Fibroblast of lung (primary cell): ENCODE measurements at regions not wholly inside any gene's neighbourhood (a gene's known extent, or its start where the extent isn't known, plus 50 kb on each side); places are given as distances from the start of the nearest gene placed in this dataset.
A peak's percentile ranks its signal among the peaks of the same experiment; 100 is the strongest.

Experiments used
- DNase-seq, 2 donors: peaks; one replicate each; pipeline versions ENCODE4 v3.0.0 to v3.0.0-alpha.2; 2010; ENCODE audit warnings: low read depth in 2 of 2
- H2AFZ ChIP-seq: 2 replicates; pipeline ENCODE4 v1.5.1; 2012; ENCODE audit warnings: low read length, control low read depth, inconsistent platforms
- H3K27ac ChIP-seq: 2 replicates; pipeline ENCODE4 v1.5.1; 2011; ENCODE audit warnings: low read length, control low read depth; ENCODE audit not compliant: insufficient read depth
- H3K27me3 ChIP-seq: 2 replicates; pipeline ENCODE4 v1.5.1; 2011; ENCODE audit warnings: mild to moderate bottlenecking, low read length; ENCODE audit not compliant: control insufficient read depth, insufficient read depth
- H3K36me3 ChIP-seq: 2 replicates; pipeline ENCODE4 v1.5.1; 2011; ENCODE audit warnings: low read length; ENCODE audit not compliant: control insufficient read depth, insufficient read depth
- H3K4me1 ChIP-seq: 2 replicates; pipeline ENCODE4 v1.5.1; 2011; ENCODE audit warnings: low read length; ENCODE audit not compliant: control insufficient read depth, insufficient read depth; ENCODE audit errors: extremely low read depth
- H3K4me2 ChIP-seq: 2 replicates; pipeline ENCODE4 v1.5.1; 2011; ENCODE audit warnings: low read length, control low read depth; ENCODE audit not compliant: insufficient read depth; ENCODE audit errors: extremely low read depth
- H3K4me3 ChIP-seq, 4 experiments: fragments of 200-600 bp in 1 of 4; sonication (generic) in 1 of 4; replicated peaks in 1 of 4; 2 replicates each; pipeline ENCODE4 v1.5.1; 2011 to 2016; ENCODE audit warnings: low read length in 4 of 4, low read depth in 3 of 4, mild to moderate bottlenecking in 3 of 4, control low read depth in 2 of 4, inconsistent platforms in 1 of 4, mixed read lengths in 1 of 4; ENCODE audit not compliant: insufficient read depth in 1 of 4; ENCODE audit errors: control extremely low read depth in 1 of 4
- H3K79me2 ChIP-seq: 2 replicates; pipeline ENCODE4 v1.5.1; 2012; ENCODE audit warnings: mild to moderate bottlenecking, low read length, inconsistent platforms; ENCODE audit not compliant: control insufficient read depth, insufficient read depth
- H3K9ac ChIP-seq: 2 replicates; pipeline ENCODE4 v1.5.1; 2011; ENCODE audit warnings: mild to moderate bottlenecking, low read length, control low read depth; ENCODE audit not compliant: insufficient read depth
- H3K9me3 ChIP-seq: 2 replicates; pipeline ENCODE4 v1.5.1; 2012; ENCODE audit warnings: low read depth, low read length; ENCODE audit not compliant: control insufficient read depth, insufficient read depth
- H4K20me1 ChIP-seq: 2 replicates; pipeline ENCODE4 v1.5.1; 2011; ENCODE audit warnings: low read length; ENCODE audit not compliant: control insufficient read depth, insufficient read depth; ENCODE audit errors: extremely low read depth
- EZH2 ChIP-seq: IDR thresholded peaks from 2 replicates; pipeline ENCODE4 v1.5.1; 2012; ENCODE audit warnings: low read length, control low read depth, mild to moderate bottlenecking; ENCODE audit errors: missing control alignments
- TF ChIP-seq, protein P1 (sequence below), 2 donors: IDR thresholded peaks in 1 of 2; conservative IDR thresholded peaks in 1 of 2; 1 replicate in 1 of 2; 2 replicates in 1 of 2; pipeline ENCODE4 v1.5.1; 2011 to 2012; ENCODE audit warnings: low read length in 2 of 2, control low read depth in 1 of 2, inconsistent platforms in 1 of 2, low read depth in 1 of 2, mild to moderate bottlenecking in 1 of 2

DNA sequence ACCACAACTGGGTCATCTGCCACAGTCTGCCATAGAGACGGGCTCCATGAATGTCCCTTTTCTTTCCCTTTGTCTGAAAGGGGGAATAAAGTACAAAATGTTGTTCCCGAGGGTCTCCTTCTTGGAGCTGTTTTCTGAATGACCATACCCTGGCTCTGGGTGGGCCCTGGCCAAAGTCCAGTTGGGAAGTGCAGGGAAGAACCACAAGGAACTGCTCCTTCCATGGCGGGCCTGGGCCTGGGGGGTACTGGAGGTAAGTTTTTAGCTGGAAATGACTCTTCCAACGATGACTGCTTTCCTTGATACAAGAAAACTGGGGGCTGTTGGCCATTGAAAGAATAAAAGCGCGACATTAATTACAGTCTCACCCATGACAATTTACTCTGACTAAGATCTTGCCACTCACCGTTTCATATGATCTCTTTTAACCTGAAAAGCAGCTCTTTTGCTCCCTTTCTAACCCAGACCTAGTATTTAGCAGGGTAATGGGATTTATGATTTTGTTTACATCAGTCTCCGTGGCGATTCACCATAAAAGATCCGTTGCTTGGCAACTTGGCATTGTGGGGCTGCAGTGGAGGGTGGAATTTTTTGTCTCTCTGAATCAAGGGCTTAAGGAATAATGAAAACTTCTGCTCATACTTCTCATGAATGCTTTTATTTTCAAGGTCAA is 89.2 kb upstream of the PTCH1 start:
- TF ChIP-seq EZH2 = no peak
- TF ChIP-seq, protein P1, sequence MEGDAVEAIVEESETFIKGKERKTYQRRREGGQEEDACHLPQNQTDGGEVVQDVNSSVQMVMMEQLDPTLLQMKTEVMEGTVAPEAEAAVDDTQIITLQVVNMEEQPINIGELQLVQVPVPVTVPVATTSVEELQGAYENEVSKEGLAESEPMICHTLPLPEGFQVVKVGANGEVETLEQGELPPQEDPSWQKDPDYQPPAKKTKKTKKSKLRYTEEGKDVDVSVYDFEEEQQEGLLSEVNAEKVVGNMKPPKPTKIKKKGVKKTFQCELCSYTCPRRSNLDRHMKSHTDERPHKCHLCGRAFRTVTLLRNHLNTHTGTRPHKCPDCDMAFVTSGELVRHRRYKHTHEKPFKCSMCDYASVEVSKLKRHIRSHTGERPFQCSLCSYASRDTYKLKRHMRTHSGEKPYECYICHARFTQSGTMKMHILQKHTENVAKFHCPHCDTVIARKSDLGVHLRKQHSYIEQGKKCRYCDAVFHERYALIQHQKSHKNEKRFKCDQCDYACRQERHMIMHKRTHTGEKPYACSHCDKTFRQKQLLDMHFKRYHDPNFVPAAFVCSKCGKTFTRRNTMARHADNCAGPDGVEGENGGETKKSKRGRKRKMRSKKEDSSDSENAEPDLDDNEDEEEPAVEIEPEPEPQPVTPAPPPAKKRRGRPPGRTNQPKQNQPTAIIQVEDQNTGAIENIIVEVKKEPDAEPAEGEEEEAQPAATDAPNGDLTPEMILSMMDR (conservative IDR thresholded peaks at IDR 0.05 in 1 of 2, IDR thresholded peaks at IDR 0.05 in 1 of 2; ENCODE audit: low read depth in 1 of 2, low read length in 2 of 2) = no peak
- Histone ChIP-seq H3K27ac (no peak overlapping the region), H3K79me2 (no peaks in the 10 kb centered on the region), H3K9ac (no peak overlapping the region), H2AFZ (no peak overlapping the region), H3K27me3 (no peaks in the 10 kb centered on the region), H3K9me3 (no peaks in the 10 kb centered on the region), H3K4me3 (no peak overlapping the region), H3K4me1 (no peaks in the 10 kb centered on the region), H3K4me2 (no peak overlapping the region), H4K20me1 (no peaks in the 10 kb centered on the region), H3K36me3 (no peaks in the 10 kb centered on the region)
- DNase-seq = peak in 1 of 2 donors; percentile 12

DNA sequence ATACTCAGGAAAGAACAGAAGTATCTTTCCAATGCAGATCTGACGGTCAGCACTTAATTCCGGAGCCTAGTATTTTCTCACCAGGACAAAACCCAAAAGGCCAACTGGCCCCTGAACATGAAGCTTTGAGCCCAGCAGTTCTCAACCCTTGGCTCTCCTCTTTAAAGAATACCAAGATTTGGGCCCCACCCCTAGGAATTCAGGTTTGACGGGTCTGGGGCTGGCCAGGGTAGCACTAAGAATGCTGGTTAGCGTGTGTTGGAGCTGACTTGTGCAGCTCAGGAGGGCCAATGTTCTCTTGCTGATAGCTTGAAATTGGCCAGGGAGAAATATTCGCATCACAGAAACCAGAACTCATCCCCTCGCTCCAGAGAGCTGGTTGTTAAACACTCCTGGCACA is 88.3 kb upstream of the PTCH1 start:
- Histone ChIP-seq H3K4me1 (no peaks in the 10 kb centered on the region), H3K9me3 (no peaks in the 10 kb centered on the region), H3K36me3 (no peaks in the 10 kb centered on the region), H3K9ac (no peak overlapping the region), H3K79me2 (no peaks in the 10 kb centered on the region), H4K20me1 (no peaks in the 10 kb centered on the region), H2AFZ (no peak overlapping the region), H3K27me3 (no peaks in the 10 kb centered on the region), H3K4me2 (no peak overlapping the region), H3K27ac (no peak overlapping the region), H3K4me3 (no peak overlapping the region)
- TF ChIP-seq, protein P1 (conservative IDR thresholded peaks at IDR 0.05 in 1 of 2, IDR thresholded peaks at IDR 0.05 in 1 of 2; ENCODE audit: low read depth in 1 of 2, low read length in 2 of 2) = no peak
- no peak for TF ChIP-seq EZH2
- no peak for DNase-seq

DNA sequence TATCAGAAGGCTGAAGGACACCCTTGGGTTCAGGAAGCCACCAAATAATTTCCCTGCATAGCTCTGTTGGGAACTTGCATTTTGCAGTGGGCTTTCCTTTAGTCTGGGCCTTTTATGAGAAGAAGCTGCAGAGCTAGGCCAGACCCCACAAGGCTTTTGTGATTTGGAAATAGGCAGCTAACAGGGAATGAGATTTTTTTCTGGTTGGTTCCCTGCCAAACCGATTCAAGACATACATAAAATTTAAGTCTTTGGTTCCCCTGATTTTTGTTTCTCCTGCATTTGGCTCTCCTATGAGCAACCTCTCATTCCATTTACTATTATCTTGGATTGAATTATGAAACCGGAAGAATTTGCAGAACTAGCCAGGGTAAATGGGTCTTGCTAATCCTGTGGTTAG is 81.5 kb upstream of the PTCH1 start:
- H4K20me1 ChIP-seq = no peaks in the 10 kb centered on the region
- H3K4me1 ChIP-seq = no peaks in the 10 kb centered on the region
- H3K4me2 ChIP-seq = no peak overlapping the region
- no peak overlapping the region for H3K9ac ChIP-seq
- H3K79me2 ChIP-seq = no peaks in the 10 kb centered on the region
- no peak overlapping the region for H3K27ac ChIP-seq
- H3K27me3 ChIP-seq = no peaks in the 10 kb centered on the region
- no peak overlapping the region for H3K4me3 ChIP-seq
- TF ChIP-seq, protein P1 (conservative IDR thresholded peaks at IDR 0.05 in 1 of 2, IDR thresholded peaks at IDR 0.05 in 1 of 2; ENCODE audit: low read depth in 1 of 2, low read length in 2 of 2) = no peak
- no peak for TF ChIP-seq EZH2
- no peaks in the 10 kb centered on the region for H3K36me3 ChIP-seq
- H3K9me3 ChIP-seq = no peaks in the 10 kb centered on the region
- H2AFZ ChIP-seq = no peak overlapping the region
- DNase-seq = no peak
